ENCODE measurements at regions not wholly inside any gene's neighbourhood (a gene's known extent, or its start where the extent isn't known, plus 50 kb on each side); places are given as distances from the start of the nearest gene placed in this dataset.

- no peak overlapping the region for H3K4me3 ChIP-seq (ENCODE audit: low read depth, low read length)
- TF ChIP-seq, protein P1, sequence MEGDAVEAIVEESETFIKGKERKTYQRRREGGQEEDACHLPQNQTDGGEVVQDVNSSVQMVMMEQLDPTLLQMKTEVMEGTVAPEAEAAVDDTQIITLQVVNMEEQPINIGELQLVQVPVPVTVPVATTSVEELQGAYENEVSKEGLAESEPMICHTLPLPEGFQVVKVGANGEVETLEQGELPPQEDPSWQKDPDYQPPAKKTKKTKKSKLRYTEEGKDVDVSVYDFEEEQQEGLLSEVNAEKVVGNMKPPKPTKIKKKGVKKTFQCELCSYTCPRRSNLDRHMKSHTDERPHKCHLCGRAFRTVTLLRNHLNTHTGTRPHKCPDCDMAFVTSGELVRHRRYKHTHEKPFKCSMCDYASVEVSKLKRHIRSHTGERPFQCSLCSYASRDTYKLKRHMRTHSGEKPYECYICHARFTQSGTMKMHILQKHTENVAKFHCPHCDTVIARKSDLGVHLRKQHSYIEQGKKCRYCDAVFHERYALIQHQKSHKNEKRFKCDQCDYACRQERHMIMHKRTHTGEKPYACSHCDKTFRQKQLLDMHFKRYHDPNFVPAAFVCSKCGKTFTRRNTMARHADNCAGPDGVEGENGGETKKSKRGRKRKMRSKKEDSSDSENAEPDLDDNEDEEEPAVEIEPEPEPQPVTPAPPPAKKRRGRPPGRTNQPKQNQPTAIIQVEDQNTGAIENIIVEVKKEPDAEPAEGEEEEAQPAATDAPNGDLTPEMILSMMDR (IDR thresholded peaks at IDR 0.05; ENCODE audit: low read depth, low read length, missing control alignments): no peak
- no peak for DNase-seq (ENCODE audit: low read depth)
These were observed 120.8 kb upstream of the WSCD2 start for GRCh38 chr12:108008163-108008905.

- TF ChIP-seq, protein P1 (IDR thresholded peaks at IDR 0.05; ENCODE audit: low read depth, low read length, missing control alignments): no peak
- H3K4me3 ChIP-seq (ENCODE audit: low read depth, low read length): no peak overlapping the region
- DNase-seq (ENCODE audit: low read depth): no peak
These were observed 119.5 kb upstream of the WSCD2 start for GRCh38 chr12:108009442-108010070.

DNA sequence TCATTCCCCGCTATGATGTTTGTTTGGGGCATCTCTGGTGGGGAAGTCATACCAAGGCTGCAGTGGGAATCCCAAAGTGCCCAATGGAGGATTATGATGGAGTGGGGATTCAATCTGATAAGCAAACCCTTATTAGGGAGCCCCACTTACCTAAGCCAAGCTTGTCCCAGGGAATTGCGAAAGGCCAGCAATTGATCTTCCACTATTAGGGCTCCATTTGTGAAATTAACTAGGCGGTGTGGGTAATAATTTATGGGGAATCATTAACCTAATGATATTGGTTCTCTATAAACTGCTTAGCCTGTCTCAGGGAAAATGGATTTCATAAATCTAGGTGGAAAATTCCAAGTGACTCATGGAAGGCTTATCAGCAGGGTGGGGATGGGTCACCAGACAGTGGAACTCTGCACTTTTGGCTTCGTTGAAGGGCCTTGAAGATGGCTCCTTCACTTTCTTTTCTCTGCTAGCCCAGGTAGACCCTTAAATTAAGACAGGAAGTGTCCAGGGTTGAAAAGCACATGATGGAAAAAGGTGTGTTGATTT, 113.0 kb upstream of the WSCD2 start:
- H3K4me3 ChIP-seq (ENCODE audit: low read depth, low read length): no peak overlapping the region
- DNase-seq (ENCODE audit: low read depth): no peak
- TF ChIP-seq, protein P1 (IDR thresholded peaks at IDR 0.05; ENCODE audit: low read depth, low read length, missing control alignments): no peak

DNA sequence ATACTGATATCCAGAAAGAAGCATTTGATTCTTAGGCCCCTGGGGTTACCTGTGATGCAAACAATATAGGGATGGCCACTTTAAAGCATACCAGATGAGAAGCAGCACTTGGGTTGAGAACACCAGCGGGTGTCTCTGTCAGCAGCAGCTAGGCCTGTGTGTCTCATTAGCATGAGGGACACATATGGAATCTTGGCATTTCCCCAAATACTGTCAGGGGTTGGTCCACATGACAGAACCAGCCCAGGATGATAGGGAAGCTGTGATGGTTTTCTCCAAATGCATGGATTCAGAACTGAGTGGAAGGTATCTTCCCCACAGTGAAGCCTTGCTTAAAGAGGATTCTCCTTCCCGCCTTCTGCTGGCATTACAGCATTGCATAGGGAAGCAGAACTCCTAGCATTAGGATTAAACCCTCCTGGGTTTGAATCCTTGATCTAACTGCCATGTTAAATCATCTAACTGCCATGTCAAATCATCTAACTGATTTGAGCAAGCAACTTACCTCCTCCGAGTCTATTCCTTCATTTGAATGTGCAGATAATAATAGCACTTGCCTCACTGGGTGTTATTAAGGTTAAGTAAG, 111.5 kb upstream of the WSCD2 start:
- TF ChIP-seq, protein P1 (IDR thresholded peaks at IDR 0.05; ENCODE audit: low read depth, low read length, missing control alignments): no peak
- H3K4me3 ChIP-seq (ENCODE audit: low read depth, low read length): no peak overlapping the region
- no peak for DNase-seq (ENCODE audit: low read depth)

DNA sequence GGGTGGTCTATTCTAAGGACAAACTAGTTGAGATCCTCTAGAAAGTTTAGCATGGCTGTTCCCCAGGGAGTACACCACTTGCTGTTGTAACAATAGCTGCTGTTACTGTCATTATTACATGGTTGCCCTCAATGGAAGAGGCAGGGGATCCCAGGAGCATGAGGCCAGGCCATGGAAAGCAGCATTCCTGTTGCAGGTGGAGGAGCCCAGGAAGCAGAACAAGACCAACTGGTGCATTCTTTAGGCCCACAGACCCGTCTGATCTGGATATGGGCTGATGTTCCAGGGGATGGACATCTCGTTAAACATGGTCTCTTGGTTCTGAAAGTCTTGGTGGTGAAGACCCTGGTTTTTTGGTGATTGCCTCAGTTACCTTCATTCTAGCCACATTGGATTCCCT, 109.2 kb upstream of the WSCD2 start:
- no peak overlapping the region for H3K4me3 ChIP-seq (ENCODE audit: low read depth, low read length)
- TF ChIP-seq, protein P1 (IDR thresholded peaks at IDR 0.05; ENCODE audit: low read depth, low read length, missing control alignments): no peak
- no peak for DNase-seq (ENCODE audit: low read depth)

DNA sequence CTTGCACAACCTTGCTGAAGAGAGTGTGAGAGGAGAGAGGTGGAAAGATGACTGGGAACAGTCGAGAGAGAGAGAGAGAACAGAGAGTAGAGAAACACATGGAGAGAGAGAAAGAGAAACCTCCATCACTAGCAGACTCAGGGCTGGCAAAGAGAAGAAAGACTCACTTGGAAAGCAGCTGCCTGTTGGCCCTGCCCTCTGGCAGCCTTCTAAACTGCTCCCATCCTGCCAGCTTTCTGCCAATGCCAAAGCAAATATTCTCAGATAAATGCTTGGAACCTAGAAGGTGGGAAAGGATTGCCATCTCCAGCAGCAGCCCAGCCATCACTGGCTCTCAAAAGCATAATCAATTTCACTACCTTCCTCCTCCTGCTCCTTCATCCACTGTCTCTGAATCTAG, 107.9 kb upstream of the WSCD2 start:
- DNase-seq (ENCODE audit: low read depth): no peak
- no peak overlapping the region for H3K4me3 ChIP-seq (ENCODE audit: low read depth, low read length)
- TF ChIP-seq, protein P1 (IDR thresholded peaks at IDR 0.05; ENCODE audit: low read depth, low read length, missing control alignments): no peak

Data from GM12864 (cell line).